AG20443 (cell line): ENCODE measurements at regions not wholly inside any gene's neighbourhood (a gene's known extent, or its start where the extent isn't known, plus 50 kb on each side); places are given as distances from the start of the nearest gene placed in this dataset.
A peak's percentile ranks its signal among the peaks of the same experiment; 100 is the strongest.
"Not testable (repeated sequence)": the region's sequence is repeated elsewhere in the genome, so short reads cannot be mapped to it uniquely, and the experiment has no call there.

Source experiments
- DNase-seq: peaks from one replicate; pipeline ENCODE4 v3.0.0; 2012; ENCODE audit warnings: low spot score, mixed read lengths

- no peak for DNase-seq
Measured at GRCh38 chr20:40856653-40857052, 167.6 kb upstream of the MAFB start.

GRCh38 chr20:40860487-40860902 is 168.1 kb upstream of the TOP1 start:
- DNase-seq: peak; percentile 53

GRCh38 chr20:40861427-40862008 is 167.1 kb upstream of the TOP1 start:
- no peak for DNase-seq

- no peak for DNase-seq
Measured at GRCh38 chr20:40863355-40863919, 165.2 kb upstream of the TOP1 start.

- no peak for DNase-seq
Measured at GRCh38 chr20:40864470-40864869, 164.2 kb upstream of the TOP1 start.

GRCh38 chr20:40865095-40865494 is 163.5 kb upstream of the TOP1 start:
- DNase-seq: no peak

- no peak for DNase-seq
Measured at GRCh38 chr20:40866056-40866455, 162.6 kb upstream of the TOP1 start.

- DNase-seq: peak; percentile 84
Measured at GRCh38 chr20:40868551-40869217, 159.9 kb upstream of the TOP1 start.

- DNase-seq: no peak
Measured at GRCh38 chr20:40869218-40870147, 159.1 kb upstream of the TOP1 start.

GRCh38 chr20:40875116-40876085 is 153.2 kb upstream of the TOP1 start:
- no peak for DNase-seq

- DNase-seq: not testable (repeated sequence)
Measured at GRCh38 chr20:40878099-40878498, 150.5 kb upstream of the TOP1 start.

- DNase-seq: no peak
Measured at GRCh38 chr20:40880063-40880728, 148.4 kb upstream of the TOP1 start.

- no peak for DNase-seq
Measured at GRCh38 chr20:40880729-40881109, 147.9 kb upstream of the TOP1 start.

- DNase-seq: no peak
Measured at GRCh38 chr20:40882152-40882551, 146.5 kb upstream of the TOP1 start.

- no peak for DNase-seq
Measured at GRCh38 chr20:40883097-40883496, 145.5 kb upstream of the TOP1 start.

GRCh38 chr20:40887105-40887504 is 141.5 kb upstream of the TOP1 start:
- DNase-seq: no peak

GRCh38 chr20:40889266-40889665 is 139.4 kb upstream of the TOP1 start:
- not testable (repeated sequence) for DNase-seq

- DNase-seq: no peak
Measured at GRCh38 chr20:40890181-40890580, 138.4 kb upstream of the TOP1 start.

GRCh38 chr20:40890635-40891034 is 138.0 kb upstream of the TOP1 start:
- no peak for DNase-seq

- DNase-seq: no peak
Measured at GRCh38 chr20:40891351-40891750, 137.3 kb upstream of the TOP1 start.

- DNase-seq: no peak
Measured at GRCh38 chr20:40892642-40893041, 136.0 kb upstream of the TOP1 start.
